Astrocyte (in vitro differentiated cells and primary cell): ENCODE measurements at regions not wholly inside any gene's neighbourhood (a gene's known extent, or its start where the extent isn't known, plus 50 kb on each side); places are given as distances from the start of the nearest gene placed in this dataset.

ENCODE experiments used
- DNase-seq: peaks from one replicate; pipeline ENCODE4 v3.0.0-alpha.2; 2010; ENCODE audit warnings: low read depth
- FAIRE-seq: peaks from 2 replicates; lab custom pipeline; 2011; peaks lifted over from hg19 to GRCh38; lab: Jason Lieb, UNC
- H2AFZ ChIP-seq: 2 replicates; pipeline ENCODE4 v1.6.0; 2012; ENCODE audit warnings: low read depth, low read length, inconsistent platforms
- H3K27ac ChIP-seq: 2 replicates; pipeline ENCODE4 v1.5.1; 2011; ENCODE audit warnings: low read depth, low read length, inconsistent platforms
- H3K27me3 ChIP-seq: 2 replicates; pipeline ENCODE4 v1.6.0; 2011; ENCODE audit warnings: low read length, inconsistent platforms; ENCODE audit not compliant: insufficient read depth
- H3K36me3 ChIP-seq: 2 replicates; pipeline ENCODE4 v1.5.1; 2011; ENCODE audit warnings: low read length, inconsistent platforms; ENCODE audit not compliant: insufficient read depth
- H3K4me1 ChIP-seq: 2 replicates; pipeline ENCODE4 v1.5.1; 2011; ENCODE audit warnings: low read length, inconsistent platforms; ENCODE audit not compliant: insufficient read depth
- H3K4me2 ChIP-seq: 2 replicates; pipeline ENCODE4 v1.6.0; 2012; ENCODE audit warnings: low read length, inconsistent platforms
- H3K4me3 ChIP-seq: 2 replicates; pipeline ENCODE4 v1.5.1; 2011; ENCODE audit warnings: low read depth, mild to moderate bottlenecking, low read length, inconsistent platforms; ENCODE audit not compliant: insufficient read depth
- H3K79me2 ChIP-seq: 2 replicates; pipeline ENCODE4 v1.6.0; 2012; ENCODE audit warnings: mild to moderate bottlenecking, low read length, inconsistent platforms; ENCODE audit not compliant: insufficient read depth
- H3K9ac ChIP-seq: 2 replicates; pipeline ENCODE4 v1.6.0; 2012; ENCODE audit warnings: mild to moderate bottlenecking, low read length, inconsistent platforms
- H3K9me3 ChIP-seq: 2 replicates; pipeline ENCODE4 v1.5.1; 2012; ENCODE audit warnings: low read depth, mild to moderate bottlenecking, low read length, inconsistent platforms; ENCODE audit not compliant: insufficient read depth
- H4K20me1 ChIP-seq: 2 replicates; pipeline ENCODE4 v1.6.0; 2012; ENCODE audit warnings: low read length, inconsistent platforms; ENCODE audit not compliant: insufficient read depth
- H3K27ac Mint-ChIP-seq: one replicate; pipeline ENCODE4 v1.8.0; 2021; ENCODE audit warnings: mild to moderate bottlenecking, mixed read lengths; ENCODE audit not compliant: unreplicated experiment
- H3K27me3 Mint-ChIP-seq: one replicate; pipeline ENCODE4 v1.8.0; 2021; ENCODE audit warnings: low read depth, mixed read lengths; ENCODE audit not compliant: unreplicated experiment
- H3K36me3 Mint-ChIP-seq: one replicate; pipeline ENCODE4 v1.8.0; 2021; ENCODE audit warnings: low read depth, mixed read lengths; ENCODE audit not compliant: unreplicated experiment
- H3K4me1 Mint-ChIP-seq: one replicate; pipeline ENCODE4 v1.8.0; 2021; ENCODE audit warnings: low read depth, mixed read lengths; ENCODE audit not compliant: unreplicated experiment
- H3K4me3 Mint-ChIP-seq: one replicate; pipeline ENCODE4 v1.8.0; 2021; ENCODE audit warnings: mild to moderate bottlenecking, moderate library complexity, mixed read lengths; ENCODE audit not compliant: unreplicated experiment
- H3K9me3 Mint-ChIP-seq: one replicate; pipeline ENCODE4 v1.8.0; 2021; ENCODE audit warnings: mild to moderate bottlenecking, mixed read lengths; ENCODE audit not compliant: unreplicated experiment
- EZH2 ChIP-seq: IDR thresholded peaks from 2 replicates; pipeline ENCODE4 v1.6.1; 2012; ENCODE audit warnings: mild to moderate bottlenecking, low read length, inconsistent platforms; ENCODE audit not compliant: insufficient read depth
- TF ChIP-seq, protein P1 (sequence below): IDR thresholded peaks from 2 replicates; pipeline ENCODE4 v1.5.1; 2011; ENCODE audit warnings: low read depth, mild to moderate bottlenecking, inconsistent platforms, low read length, moderate library complexity; ENCODE audit not compliant: insufficient read depth

- Histone ChIP-seq H3K79me2 (no peaks in the 10 kb centered on the region), H3K4me1 (peaks cover 8% of the 10 kb centered on the region), H3K9ac (no peak overlapping the region), H3K27me3 (no peaks in the 10 kb centered on the region), H2AFZ (no peak overlapping the region), H3K9me3 (no peaks in the 10 kb centered on the region), H3K36me3 (no peaks in the 10 kb centered on the region), H3K4me2 (no peak overlapping the region), H4K20me1 (no peaks in the 10 kb centered on the region), H3K27ac (no peak overlapping the region), H3K4me3 (no peak overlapping the region)
- no peaks in the 10 kb centered on the region for H3K36me3 Mint-ChIP-seq
- no peak for TF ChIP-seq EZH2
- TF ChIP-seq, protein P1, sequence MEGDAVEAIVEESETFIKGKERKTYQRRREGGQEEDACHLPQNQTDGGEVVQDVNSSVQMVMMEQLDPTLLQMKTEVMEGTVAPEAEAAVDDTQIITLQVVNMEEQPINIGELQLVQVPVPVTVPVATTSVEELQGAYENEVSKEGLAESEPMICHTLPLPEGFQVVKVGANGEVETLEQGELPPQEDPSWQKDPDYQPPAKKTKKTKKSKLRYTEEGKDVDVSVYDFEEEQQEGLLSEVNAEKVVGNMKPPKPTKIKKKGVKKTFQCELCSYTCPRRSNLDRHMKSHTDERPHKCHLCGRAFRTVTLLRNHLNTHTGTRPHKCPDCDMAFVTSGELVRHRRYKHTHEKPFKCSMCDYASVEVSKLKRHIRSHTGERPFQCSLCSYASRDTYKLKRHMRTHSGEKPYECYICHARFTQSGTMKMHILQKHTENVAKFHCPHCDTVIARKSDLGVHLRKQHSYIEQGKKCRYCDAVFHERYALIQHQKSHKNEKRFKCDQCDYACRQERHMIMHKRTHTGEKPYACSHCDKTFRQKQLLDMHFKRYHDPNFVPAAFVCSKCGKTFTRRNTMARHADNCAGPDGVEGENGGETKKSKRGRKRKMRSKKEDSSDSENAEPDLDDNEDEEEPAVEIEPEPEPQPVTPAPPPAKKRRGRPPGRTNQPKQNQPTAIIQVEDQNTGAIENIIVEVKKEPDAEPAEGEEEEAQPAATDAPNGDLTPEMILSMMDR: no peak
- H3K27ac Mint-ChIP-seq: peak overlapping the region; percentile 60
- FAIRE-seq (no peak), DNase-seq (no peak)
- H3K9me3 Mint-ChIP-seq: no peaks in the 10 kb centered on the region
- H3K27me3 Mint-ChIP-seq: peaks cover 2% of the 10 kb centered on the region
- H3K4me3 Mint-ChIP-seq: no peak overlapping the region
- H3K4me1 Mint-ChIP-seq: peaks cover 28% of the 10 kb centered on the region
Measured at GRCh38 chr10:113298616-113299015, 254.2 kb upstream of the HABP2 start.

DNA sequence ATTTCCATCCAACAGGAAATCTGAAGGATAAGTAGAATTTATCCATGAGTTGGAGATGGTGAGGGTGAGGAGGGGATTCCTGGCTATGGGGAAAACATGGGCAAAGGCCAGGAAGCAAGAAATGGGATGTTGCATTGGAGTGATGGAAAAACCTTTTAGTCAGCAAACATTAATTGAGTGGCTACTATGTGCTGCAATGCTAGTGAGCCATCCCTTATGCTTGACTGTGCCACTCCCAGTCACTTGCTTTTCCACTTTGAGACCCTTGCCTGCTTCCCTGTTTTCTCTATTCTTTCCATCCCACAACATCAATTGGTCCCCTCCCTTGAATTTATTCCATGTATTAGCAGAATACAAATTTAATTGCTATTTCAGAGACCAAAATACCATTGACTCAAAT, 252.7 kb upstream of the HABP2 start:
- Histone ChIP-seq H3K9ac (no peak overlapping the region), H3K4me1 (peaks cover 8% of the 10 kb centered on the region), H3K36me3 (no peaks in the 10 kb centered on the region), H3K27me3 (no peaks in the 10 kb centered on the region), H3K4me3 (no peak overlapping the region), H3K4me2 (no peak overlapping the region), H4K20me1 (no peaks in the 10 kb centered on the region), H3K27ac (no peak overlapping the region), H2AFZ (no peak overlapping the region), H3K9me3 (no peaks in the 10 kb centered on the region), H3K79me2 (no peaks in the 10 kb centered on the region)
- DNase-seq: no peak
- H3K9me3 Mint-ChIP-seq: no peaks in the 10 kb centered on the region
- no peaks in the 10 kb centered on the region for H3K27me3 Mint-ChIP-seq
- TF ChIP-seq, protein P1: no peak
- TF ChIP-seq EZH2: no peak
- H3K27ac Mint-ChIP-seq: no peak overlapping the region
- FAIRE-seq: no peak
- peaks cover 28% of the 10 kb centered on the region for H3K4me1 Mint-ChIP-seq
- no peaks in the 10 kb centered on the region for H3K36me3 Mint-ChIP-seq
- H3K4me3 Mint-ChIP-seq: no peak overlapping the region

- no peaks in the 10 kb centered on the region for H4K20me1 ChIP-seq
- H3K27ac ChIP-seq: no peak overlapping the region
- H3K4me3 ChIP-seq: no peak overlapping the region
- no peak overlapping the region for H3K4me2 ChIP-seq
- H3K79me2 ChIP-seq: no peaks in the 10 kb centered on the region
- no peak overlapping the region for H3K4me3 Mint-ChIP-seq
- H3K27me3 ChIP-seq: no peaks in the 10 kb centered on the region
- no peaks in the 10 kb centered on the region for H3K36me3 ChIP-seq
- DNase-seq: no peak
- peaks cover 8% of the 10 kb centered on the region for H3K4me1 ChIP-seq
- TF ChIP-seq EZH2: no peak
- TF ChIP-seq, protein P1: no peak
- no peak overlapping the region for H3K27ac Mint-ChIP-seq
- no peak overlapping the region for H3K9ac ChIP-seq
- no peak for FAIRE-seq
- H2AFZ ChIP-seq: no peak overlapping the region
- no peaks in the 10 kb centered on the region for H3K9me3 ChIP-seq
- H3K27me3 Mint-ChIP-seq: no peaks in the 10 kb centered on the region
- no peaks in the 10 kb centered on the region for H3K9me3 Mint-ChIP-seq
- no peaks in the 10 kb centered on the region for H3K36me3 Mint-ChIP-seq
- peaks cover 28% of the 10 kb centered on the region for H3K4me1 Mint-ChIP-seq
Measured at GRCh38 chr10:113300617-113301016, 252.2 kb upstream of the HABP2 start.
